Esophagus muscularis mucosa (tissue), 4 donors: ENCODE measurements at regions not wholly inside any gene's neighbourhood (a gene's known extent, or its start where the extent isn't known, plus 50 kb on each side); places are given as distances from the start of the nearest gene placed in this dataset.

Source experiments
- DNase-seq: peaks from one replicate; pipeline ENCODE4 v3.0.0-alpha.2; 2017; ENCODE audit errors: extremely low spot score
- H3K27ac ChIP-seq, 4 donors: fragments of 200-600 bp; sonication (generic); replicated peaks in 1 of 4; 1 replicate in 3 of 4; 2 replicates in 1 of 4; pipeline ENCODE4 v1.5.1; 2016 to 2019; ENCODE audit warnings: mild to moderate bottlenecking in 1 of 4
- H3K27me3 ChIP-seq, 4 donors: fragments of 200-600 bp; sonication (generic); one replicate each; pipeline versions ENCODE4 v1.5.1 to v1.6.0; 2016 to 2019
- H3K36me3 ChIP-seq, 4 donors: fragments of 200-600 bp; sonication (generic); one replicate each; pipeline ENCODE4 v1.5.1; 2016 to 2019
- H3K4me1 ChIP-seq, 4 donors: fragments of 200-600 bp; sonication (generic); one replicate each; pipeline ENCODE4 v1.5.1; 2016 to 2019
- H3K4me3 ChIP-seq, 4 donors: fragments of 200-600 bp; sonication (generic); 1 replicate in 2 of 4; 2 replicates in 2 of 4; pipeline ENCODE4 v1.5.1; 2016 to 2019; ENCODE audit warnings: mild to moderate bottlenecking in 4 of 4, moderate library complexity in 1 of 4
- H3K9me3 ChIP-seq, 4 donors: fragments of 200-600 bp; sonication (generic); 1 replicate in 3 of 4; 2 replicates in 1 of 4; pipeline ENCODE4 v1.5.1; 2016 to 2019
- EP300 ChIP-seq: sonication (generic); formaldehyde crosslinking; IDR thresholded peaks from one replicate; pipeline ENCODE4 v1.6.1; 2017; ENCODE audit warnings: antibody characterized with exemption
- POLR2A ChIP-seq: fragments of 450-650 bp; IDR thresholded peaks from one replicate; pipeline ENCODE4 v1.6.1; 2017; ENCODE audit warnings: antibody characterized with exemption, moderate library complexity, mild to moderate bottlenecking, low read depth
- POLR2AphosphoS5 ChIP-seq, 2 donors: sonication (generic); formaldehyde crosslinking; IDR thresholded peaks; one replicate each; pipeline ENCODE4 v1.6.1; 2017; ENCODE audit warnings: antibody characterized with exemption in 2 of 2
- WGBS: methylation state at CpG from one replicate; pipeline ENCODE4 v1.1.5; 2018; 5-methylcytosine and 5-hydroxymethylcytosine counted together
- intact Hi-C: fragments of 100-400 bp; cut with DNase I; formaldehyde crosslinking; loops from one replicate; pipeline ENCODE4 v1.15.1; 2023
- TF ChIP-seq, protein P1 (sequence below), 3 experiments: fragments of 200-600 bp in 2 of 3; fragments of 450-650 bp in 1 of 3; sonication (generic) in 2 of 3; IDR thresholded peaks; one replicate each; pipeline ENCODE4 v1.5.1; 2017 to 2019; ENCODE audit warnings: antibody characterized with exemption in 3 of 3, mild to moderate bottlenecking in 2 of 3, moderate library complexity in 1 of 3

- no peak for TF ChIP-seq POLR2AphosphoS5 (IDR thresholded peaks at IDR 0.05)
- TF ChIP-seq EP300: no peak
- no peak for TF ChIP-seq POLR2A
- TF ChIP-seq, protein P1, sequence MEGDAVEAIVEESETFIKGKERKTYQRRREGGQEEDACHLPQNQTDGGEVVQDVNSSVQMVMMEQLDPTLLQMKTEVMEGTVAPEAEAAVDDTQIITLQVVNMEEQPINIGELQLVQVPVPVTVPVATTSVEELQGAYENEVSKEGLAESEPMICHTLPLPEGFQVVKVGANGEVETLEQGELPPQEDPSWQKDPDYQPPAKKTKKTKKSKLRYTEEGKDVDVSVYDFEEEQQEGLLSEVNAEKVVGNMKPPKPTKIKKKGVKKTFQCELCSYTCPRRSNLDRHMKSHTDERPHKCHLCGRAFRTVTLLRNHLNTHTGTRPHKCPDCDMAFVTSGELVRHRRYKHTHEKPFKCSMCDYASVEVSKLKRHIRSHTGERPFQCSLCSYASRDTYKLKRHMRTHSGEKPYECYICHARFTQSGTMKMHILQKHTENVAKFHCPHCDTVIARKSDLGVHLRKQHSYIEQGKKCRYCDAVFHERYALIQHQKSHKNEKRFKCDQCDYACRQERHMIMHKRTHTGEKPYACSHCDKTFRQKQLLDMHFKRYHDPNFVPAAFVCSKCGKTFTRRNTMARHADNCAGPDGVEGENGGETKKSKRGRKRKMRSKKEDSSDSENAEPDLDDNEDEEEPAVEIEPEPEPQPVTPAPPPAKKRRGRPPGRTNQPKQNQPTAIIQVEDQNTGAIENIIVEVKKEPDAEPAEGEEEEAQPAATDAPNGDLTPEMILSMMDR (IDR thresholded peaks at IDR 0.05): no peak
- intact Hi-C loops: no loop called here
- H3K27me3 ChIP-seq: no peaks in the 10 kb centered on the region
- no peak overlapping the region for H3K27ac ChIP-seq
- peaks cover 44 to 49% (median 46%) of the 10 kb centered on the region in 4 donors for H3K4me1 ChIP-seq
- H3K4me3 ChIP-seq: no peak overlapping the region
- DNase-seq: no peak
- WGBS: 88% methylated on average over 5 of the region's 5 CpGs
- H3K9me3 ChIP-seq: no peaks in the 10 kb centered on the region
- no peaks in the 10 kb centered on the region for H3K36me3 ChIP-seq
These were observed 74.3 kb upstream of the SERP2 start for GRCh38 chr13:44299152-44299943.

DNA sequence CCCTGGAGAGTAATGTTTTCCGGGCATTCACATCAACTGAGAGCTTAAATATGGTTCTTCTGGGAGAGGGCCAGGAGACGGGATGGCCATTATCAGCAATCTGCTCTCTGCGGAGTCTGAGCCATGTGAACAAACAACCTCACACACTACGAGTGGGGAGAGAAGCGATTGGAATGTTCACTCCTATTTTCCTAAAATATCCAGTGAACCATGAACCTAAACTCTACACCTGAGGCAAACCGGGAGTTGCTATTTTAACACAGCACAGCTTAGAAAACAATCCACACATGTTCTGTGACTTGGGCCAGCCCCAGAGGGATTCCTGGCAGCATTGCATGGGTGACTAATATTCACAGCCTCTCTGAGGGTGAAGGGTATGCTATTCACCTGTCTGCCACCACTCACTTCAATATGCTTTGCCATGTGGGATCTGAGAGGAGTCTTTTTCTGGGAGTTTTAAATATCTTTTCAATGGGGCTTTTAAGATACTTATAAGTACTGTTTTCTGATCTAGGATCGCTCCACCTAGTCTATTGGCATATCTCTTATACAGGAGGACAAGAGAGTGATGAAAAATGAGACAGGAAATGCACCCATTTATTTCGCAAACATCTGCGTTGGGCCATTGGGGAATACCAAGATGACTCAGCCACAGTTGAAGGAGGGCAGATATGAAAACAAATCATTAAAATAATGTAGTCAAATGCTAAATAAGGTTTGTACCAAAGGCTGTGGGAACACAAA is 72.6 kb upstream of the SERP2 start:
- Histone ChIP-seq H3K4me3 (no peak overlapping the region), H3K36me3 (no peaks in the 10 kb centered on the region), H3K9me3 (no peaks in the 10 kb centered on the region), H3K27ac (peak overlapping the region; percentile 86 to 92 (median 88)), H3K27me3 (no peaks in the 10 kb centered on the region), H3K4me1 (peaks cover 58 to 66% (median 59%) of the 10 kb centered on the region in 4 donors)
- DNase-seq: no peak
- no peak for TF ChIP-seq EP300
- peak; percentile 70 to 74 for TF ChIP-seq POLR2AphosphoS5 (IDR thresholded peaks at IDR 0.05)
- 35% methylated on average over 8 of the region's 9 CpGs for WGBS
- intact Hi-C loops: no loop called here

DNA sequence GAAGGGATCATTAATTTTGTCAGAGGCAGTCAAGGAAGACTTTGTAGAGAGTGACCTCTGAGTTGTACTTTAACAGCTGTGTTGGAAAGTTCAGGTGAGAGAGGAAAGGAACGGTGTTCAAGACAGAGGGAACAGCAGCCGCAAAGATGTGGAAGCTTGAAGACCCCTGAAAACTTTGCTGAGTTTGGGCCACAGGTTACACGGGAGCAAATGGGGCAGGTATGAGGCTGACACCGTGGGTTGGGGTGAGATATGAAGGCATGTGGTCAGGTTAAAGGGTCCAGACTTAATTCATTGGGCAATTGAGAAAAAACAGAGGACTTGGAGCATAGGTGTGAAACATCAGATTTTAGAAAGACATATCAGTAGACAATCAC is 72.0 kb upstream of the SERP2 start:
- Histone ChIP-seq H3K27me3 (no peaks in the 10 kb centered on the region), H3K36me3 (no peaks in the 10 kb centered on the region), H3K4me1 (peaks cover 64 to 68% (median 65%) of the 10 kb centered on the region in 4 donors), H3K27ac (peak overlapping the region; percentile 86 to 92 (median 88)), H3K9me3 (no peaks in the 10 kb centered on the region), H3K4me3 (no peak overlapping the region)
- WGBS: 84% methylated on average over 4 of the region's 4 CpGs
- TF ChIP-seq POLR2A (no peak), EP300 (no peak), POLR2AphosphoS5 (IDR thresholded peaks at IDR 0.05) (no peak)
- TF ChIP-seq, protein P1 (IDR thresholded peaks at IDR 0.05): no peak
- intact Hi-C loops: no loop called here
- DNase-seq: no peak

- Histone ChIP-seq H3K27ac (peak overlapping the region; percentile 86 to 92 (median 88)), H3K4me1 (peaks cover 69 to 71% (median 70%) of the 10 kb centered on the region in 4 donors), H3K27me3 (no peaks in the 10 kb centered on the region), H3K36me3 (no peaks in the 10 kb centered on the region), H3K9me3 (no peaks in the 10 kb centered on the region), H3K4me3 (no peak overlapping the region)
- TF ChIP-seq, protein P1 (IDR thresholded peaks at IDR 0.05): no peak
- TF ChIP-seq POLR2AphosphoS5 (IDR thresholded peaks at IDR 0.05): no peak
- TF ChIP-seq POLR2A: no peak
- TF ChIP-seq EP300: no peak
- intact Hi-C loops: no loop called here
- no peak for DNase-seq
- 80% methylated on average over 4 of the region's 4 CpGs for WGBS
These were observed 71.4 kb upstream of the SERP2 start for GRCh38 chr13:44302233-44302632.

DNA sequence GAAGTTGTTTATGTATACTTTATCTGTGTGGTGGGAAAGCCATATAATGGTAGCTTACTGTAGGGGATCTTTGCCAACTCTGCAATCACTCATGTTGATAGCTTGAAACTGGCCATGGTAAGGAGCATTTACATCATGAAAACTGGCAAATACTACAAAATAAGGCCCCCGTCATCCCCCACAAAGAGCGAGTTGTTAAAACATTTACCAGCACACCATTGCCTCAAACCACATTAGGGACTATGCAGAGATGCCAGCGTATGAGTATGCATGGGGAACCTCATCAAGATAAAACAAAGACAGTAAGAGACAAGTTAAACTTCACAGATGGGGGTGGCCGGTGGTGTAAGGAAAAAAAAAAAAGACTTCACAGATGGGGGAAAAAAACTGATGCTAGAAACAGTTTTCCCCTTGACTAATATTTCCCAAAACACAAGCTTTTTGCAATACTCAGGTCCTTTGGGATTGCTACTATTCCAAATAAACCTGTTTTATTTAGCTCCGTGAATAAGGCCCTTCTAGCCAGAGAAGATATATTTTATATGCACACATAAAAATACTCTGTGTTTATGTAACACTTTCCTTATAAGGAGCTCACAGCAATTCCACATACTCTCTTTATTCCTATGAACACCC is 70.6 kb upstream of the SERP2 start:
- no peaks in the 10 kb centered on the region for H3K36me3 ChIP-seq
- 52% methylated on average over 5 of the region's 5 CpGs for WGBS
- H3K4me3 ChIP-seq: no peak overlapping the region
- no peak for TF ChIP-seq POLR2A
- no peak for TF ChIP-seq POLR2AphosphoS5 (IDR thresholded peaks at IDR 0.05)
- no peak for TF ChIP-seq EP300
- TF ChIP-seq, protein P1 (IDR thresholded peaks at IDR 0.05): no peak
- intact Hi-C loops: no loop called here
- no peaks in the 10 kb centered on the region for H3K27me3 ChIP-seq
- H3K4me1 ChIP-seq: peaks cover 75 to 78% (median 78%) of the 10 kb centered on the region in 4 donors
- no peak for DNase-seq
- no peaks in the 10 kb centered on the region for H3K9me3 ChIP-seq
- H3K27ac ChIP-seq: peak overlapping the region; percentile 86 to 92 (median 88)
